Activated B cell treated with CpG ODN at 0.5 μM for 24 hours (primary cell): ENCODE measurements at regions not wholly inside any gene's neighbourhood (a gene's known extent, or its start where the extent isn't known, plus 50 kb on each side); places are given as distances from the start of the nearest gene placed in this dataset.
"Not testable (repeated sequence)": the region's sequence is repeated elsewhere in the genome, so short reads cannot be mapped to it uniquely, and the experiment has no call there.

Experiments used
- ATAC-seq: fragments of 200-7000 bp; cut with Tn5 transposase; one replicate; pipeline ENCODE4 v1.10.0; 2021; ENCODE audit warnings: low read depth, mild to moderate bottlenecking, moderate library complexity
- CTCF ChIA-PET: fragments of 350-600 bp; sonication (Branson Sonifier 250); formaldehyde crosslinking; loops from one replicate; lab custom pipeline; 2021; ENCODE audit warnings: antibody characterized with exemption; lab: Charles Lee
- POLR2A ChIA-PET: fragments of 350-600 bp; sonication (Branson Sonifier 250); formaldehyde crosslinking; loops from one replicate; lab custom pipeline; 2021; ENCODE audit warnings: antibody characterized with exemption; lab: Charles Lee
- DNase-seq: peaks from one replicate; pipeline ENCODE4 v3.0.0; 2022
- H3K27ac Mint-ChIP-seq: one replicate; pipeline ENCODE4 v1.8.0; 2020; ENCODE audit warnings: mixed read lengths
- H3K27me3 Mint-ChIP-seq: one replicate; pipeline ENCODE4 v1.8.0; 2021; ENCODE audit warnings: mixed read lengths
- H3K36me3 Mint-ChIP-seq: one replicate; pipeline ENCODE4 v1.8.0; 2021; ENCODE audit warnings: low read depth, mixed read lengths
- H3K4me1 Mint-ChIP-seq: one replicate; pipeline ENCODE4 v1.8.0; 2021; ENCODE audit warnings: mixed read lengths
- H3K4me3 Mint-ChIP-seq: one replicate; pipeline ENCODE4 v1.8.0; 2020; ENCODE audit warnings: mild to moderate bottlenecking, mixed read lengths
- H3K9me3 Mint-ChIP-seq: one replicate; pipeline ENCODE4 v1.8.0; 2020; ENCODE audit warnings: mixed read lengths
- CTCF ChIP-seq: fragments of 200-600 bp; IDR thresholded peaks from one replicate; pipeline ENCODE4 v1.8.0; 2022; ENCODE audit warnings: antibody characterized with exemption, mild to moderate bottlenecking
- intact Hi-C: fragments of 100-400 bp; cut with micrococcal nuclease; formaldehyde crosslinking; loops from one replicate; pipeline ENCODE4 v1.15.1; 2024

- CTCF ChIA-PET = no interaction called here
These were observed 488.7 kb upstream of the CCNG1 start for GRCh38 chr5:162948677-162949076.

GRCh38 chr5:162956570-162956969, 480.8 kb upstream of the CCNG1 start:
- Mint-ChIP-seq H3K36me3 (no peaks in the 10 kb centered on the region), H3K27me3 (no peaks in the 10 kb centered on the region), H3K4me3 (no peak overlapping the region), H3K27ac (no peak overlapping the region), H3K4me1 (no peaks in the 10 kb centered on the region), H3K9me3 (peaks cover 9% of the 10 kb centered on the region)
- ChIA-PET POLR2A (no interaction called here), CTCF (no interaction called here)
- no peak for DNase-seq
- TF ChIP-seq CTCF = no peak
- no peak for ATAC-seq
- intact Hi-C loops = no loop called here

More at GRCh38 chr5:162948677-162949076, 488.7 kb upstream of the CCNG1 start:
- intact Hi-C loops = no loop called here
- DNase-seq (no peak), ATAC-seq (no peak)
- Mint-ChIP-seq H3K27me3 (no peaks in the 10 kb centered on the region), H3K36me3 (no peaks in the 10 kb centered on the region), H3K4me3 (no peak overlapping the region), H3K4me1 (no peaks in the 10 kb centered on the region), H3K27ac (no peak overlapping the region), H3K9me3 (peaks cover 12% of the 10 kb centered on the region)
- TF ChIP-seq CTCF = no peak
- POLR2A ChIA-PET = no interaction called here

- H3K27me3 Mint-ChIP-seq, DNase-seq, H3K4me1 Mint-ChIP-seq, ATAC-seq, CTCF ChIA-PET, POLR2A ChIA-PET, H3K36me3 Mint-ChIP-seq, H3K27ac Mint-ChIP-seq, intact Hi-C loops, H3K4me3 Mint-ChIP-seq: not testable (repeated sequence)
- H3K9me3 Mint-ChIP-seq = peaks cover 14% of the 10 kb centered on the region
These were observed 473.3 kb upstream of the CCNG1 start for GRCh38 chr5:162964144-162964543.

GRCh38 chr5:162990063-162990462, 447.3 kb upstream of the CCNG1 start:
- H3K36me3 Mint-ChIP-seq = no peaks in the 10 kb centered on the region
- H3K4me3 Mint-ChIP-seq = no peak overlapping the region
- intact Hi-C loops = no loop called here
- no peak overlapping the region for H3K27ac Mint-ChIP-seq
- DNase-seq = no peak
- H3K27me3 Mint-ChIP-seq = no peaks in the 10 kb centered on the region
- no peak for TF ChIP-seq CTCF
- no peaks in the 10 kb centered on the region for H3K4me1 Mint-ChIP-seq
- POLR2A ChIA-PET = no interaction called here
- CTCF ChIA-PET = no interaction called here
- peaks cover 2% of the 10 kb centered on the region for H3K9me3 Mint-ChIP-seq
- no peak for ATAC-seq

- intact Hi-C loops = no loop called here
- CTCF ChIA-PET = no interaction called here
- H3K27me3 Mint-ChIP-seq = no peaks in the 10 kb centered on the region
- peaks cover 2% of the 10 kb centered on the region for H3K9me3 Mint-ChIP-seq
- no peaks in the 10 kb centered on the region for H3K36me3 Mint-ChIP-seq
- TF ChIP-seq CTCF = no peak
- POLR2A ChIA-PET = no interaction called here
- H3K4me1 Mint-ChIP-seq = no peaks in the 10 kb centered on the region
- no peak for ATAC-seq
- no peak for DNase-seq
- no peak overlapping the region for H3K4me3 Mint-ChIP-seq
- H3K27ac Mint-ChIP-seq = no peak overlapping the region
These were observed 446.4 kb upstream of the CCNG1 start for GRCh38 chr5:162990856-162991497.

- H3K4me3 Mint-ChIP-seq = no peak overlapping the region
- ChIA-PET CTCF (no interaction called here), POLR2A (no interaction called here)
- intact Hi-C loops = no loop called here
- H3K4me1 Mint-ChIP-seq = no peaks in the 10 kb centered on the region
- H3K27ac Mint-ChIP-seq = no peak overlapping the region
- ATAC-seq (no peak), DNase-seq (no peak)
- no peaks in the 10 kb centered on the region for H3K27me3 Mint-ChIP-seq
- H3K9me3 Mint-ChIP-seq = peaks cover 2% of the 10 kb centered on the region
- H3K36me3 Mint-ChIP-seq = no peaks in the 10 kb centered on the region
- no peak for TF ChIP-seq CTCF
These were observed 441.8 kb upstream of the CCNG1 start for GRCh38 chr5:162995568-162995967.
